ENCODE measurements at regions not wholly inside any gene's neighbourhood (a gene's known extent, or its start where the extent isn't known, plus 50 kb on each side); places are given as distances from the start of the nearest gene placed in this dataset.

GRCh38 chr4:20044502-20044911 is 207.2 kb upstream of the SLIT2 start:
- TF ChIP-seq POLR2AphosphoS5 (IDR thresholded peaks at IDR 0.05; ENCODE audit: low read depth, low read length) = no peak
- TF ChIP-seq TAF1 (IDR thresholded peaks at IDR 0.05; ENCODE audit: borderline replicate concordance, insufficient read depth, low read length) = no peak

All from PFSK-1 (cell line).